ENCODE measurements at regions not wholly inside any gene's neighbourhood (a gene's known extent, or its start where the extent isn't known, plus 50 kb on each side); places are given as distances from the start of the nearest gene placed in this dataset.

- ChIA-PET POLR2A (ENCODE audit: partially characterized antibody) (no interaction called here), CTCF (ENCODE audit: partially characterized antibody) (interaction anchor here (0.8 to 1.4 kb wide), 2 partner anchors 103 to 191 kb away, joined by 3 read pairs; no protein-coding TSS in a partner anchor)
- no peaks in the 10 kb centered on the region for H4K20me1 ChIP-seq (replicated peaks in 1 of 2; ENCODE audit: control insufficient read depth in 1 of 2, insufficient read depth in 2 of 2, low read length in 2 of 2)
- no peak overlapping the region for H2BK20ac ChIP-seq (ENCODE audit: low read length)
- no peak overlapping the region for H4K8ac ChIP-seq (ENCODE audit: extremely low read depth, insufficient read depth, low read length)
- H3K4me1 ChIP-seq (replicated peaks in 1 of 4; ENCODE audit: control insufficient read depth in 3 of 4, insufficient read depth in 4 of 4, low read length in 3 of 4) = no peaks in the 10 kb centered on the region
- FAIRE-seq = no peak
- no peak overlapping the region; the same call in 1 of the 2 replicates for H2BK12ac ChIP-seq (ENCODE audit: low read depth, low read length)
- H3K23ac ChIP-seq (ENCODE audit: insufficient read length) = no peak overlapping the region
- H3K9me3 ChIP-seq (ENCODE audit: insufficient read depth in 2 of 2, low read depth in 1 of 2, low read length in 1 of 2) = no peaks in the 10 kb centered on the region
- DNase-seq (ENCODE audit: low read depth in 1 of 2, low spot score in 2 of 2) = no peak
- no peaks in the 10 kb centered on the region for H3K79me2 ChIP-seq (ENCODE audit: control insufficient read depth in 1 of 2, insufficient read depth in 2 of 2, low read length in 2 of 2)
- no peak overlapping the region for H2BK120ac ChIP-seq (replicated peaks; ENCODE audit: low read depth, low read length)
- no peaks in the 10 kb centered on the region for H3K27me3 ChIP-seq (replicated peaks in 1 of 4; ENCODE audit: control insufficient read depth in 3 of 4, extremely low read depth in 1 of 4, insufficient read depth in 3 of 4, low read length in 3 of 4)
- no peak overlapping the region for H3K4me3 ChIP-seq (ENCODE audit: extremely low read depth in 1 of 4, insufficient read depth in 2 of 4, low read depth in 3 of 4, low read length in 4 of 4)
- no peak overlapping the region for H3K56ac ChIP-seq (replicated peaks; ENCODE audit: insufficient read length, low read depth, low read length)
- 91% methylated on average over 8 of the region's 8 CpGs; no CpG with 5 or more reads in 1 of the 2 experiments for WGBS, 2 experiments (ENCODE audit: extremely low coverage in 1 of 2, insufficient coverage in 1 of 2, insufficient read length in 1 of 2, insufficient replicate concordance in 2 of 2, low coverage in 1 of 2, low lambda C conversion rate in 2 of 2, missing lambda C conversion rate in 1 of 2)
- H3K9ac ChIP-seq (replicated peaks in 1 of 4; ENCODE audit: extremely low read depth in 1 of 4, low read depth in 3 of 4, low read length in 3 of 4) = no peak overlapping the region
- no peak overlapping the region for H4K5ac ChIP-seq (ENCODE audit: insufficient read length, low read depth, low read length)
- no peak overlapping the region for H3K27ac ChIP-seq (ENCODE audit: low read depth, low read length)
- no peak overlapping the region for H3K4me2 ChIP-seq (ENCODE audit: insufficient read depth in 1 of 2, low read depth in 2 of 2, low read length in 2 of 2)
- H3K18ac ChIP-seq (ENCODE audit: extremely low read depth, low read length) = no peak overlapping the region
- no peak overlapping the region for H4K91ac ChIP-seq (replicated peaks; ENCODE audit: insufficient read length, low read length)
- H3K4ac ChIP-seq (replicated peaks; ENCODE audit: insufficient read length, low read depth, low read length) = no peak overlapping the region
- no peak overlapping the region for H2BK15ac ChIP-seq (ENCODE audit: low read length)
- H3K23me2 ChIP-seq (ENCODE audit: low read depth, low read length) = no peaks in the 10 kb centered on the region
- H3K36me3 ChIP-seq (ENCODE audit: control insufficient read depth in 2 of 4, insufficient read depth in 4 of 4, low read length in 3 of 4) = no peaks in the 10 kb centered on the region
- H3K79me1 ChIP-seq (ENCODE audit: low read depth, low read length) = no peaks in the 10 kb centered on the region
- no peak overlapping the region for H3K14ac ChIP-seq (ENCODE audit: insufficient read length)
- H2AFZ ChIP-seq (ENCODE audit: low read length) = no peak overlapping the region
- no peak overlapping the region for H2BK5ac ChIP-seq (ENCODE audit: low read depth, low read length)
- 0 out of 2 replicates have a peak overlapping the region, but pooled peaks have one; percentile 48 for H2AK5ac ChIP-seq (ENCODE audit: low read depth, low read length)
- TF ChIP-seq CHD1 (IDR thresholded peaks at IDR 0.05; ENCODE audit: low read depth, low read length) = no peak
- TF ChIP-seq E2F6 (IDR thresholded peaks at IDR 0.05) = no peak
- no peak for TF ChIP-seq PHF8 (conservative IDR thresholded peaks at IDR 0.05; ENCODE audit: low read depth, low read length)
- no peak for TF ChIP-seq HDAC2 (IDR thresholded peaks at IDR 0.05; ENCODE audit: borderline replicate concordance in 1 of 2, low read depth in 2 of 2, low read length in 2 of 2)
- no peak for TF ChIP-seq RAD21 (IDR thresholded peaks at IDR 0.05 in 1 of 2, conservative IDR thresholded peaks at IDR 0.05 in 1 of 2; ENCODE audit: low read depth in 2 of 2, low read length in 2 of 2)
- TF ChIP-seq CREB1 (IDR thresholded peaks at IDR 0.05) = no peak
- no peak for TF ChIP-seq KDM5A (IDR thresholded peaks at IDR 0.05; ENCODE audit: low read length)
- TF ChIP-seq SAP30 (IDR thresholded peaks at IDR 0.05; ENCODE audit: insufficient read depth, insufficient replicate concordance, low read length) = no peak
- TF ChIP-seq CHD2 (IDR thresholded peaks at IDR 0.05; ENCODE audit: low read length) = no peak
- TF ChIP-seq CTBP2 (IDR thresholded peaks at IDR 0.05; ENCODE audit: borderline replicate concordance, insufficient read depth, insufficient read length, low read length) = no peak
- TF ChIP-seq CBX5 (IDR thresholded peaks at IDR 0.05; ENCODE audit: low read depth, low read length) = no peak
- TF ChIP-seq SP4 (IDR thresholded peaks at IDR 0.05; ENCODE audit: low read length) = no peak
- no peak for TF ChIP-seq EZH2 (IDR thresholded peaks at IDR 0.05; ENCODE audit: low read depth, low read length, severe bottlenecking)
These were observed 56.1 kb upstream of the PMFBP1 start for GRCh38 chr16:72228014-72228413.
